Islet of Langerhans (tissue), 1 donor: ENCODE measurements at regions not wholly inside any gene's neighbourhood (a gene's known extent, or its start where the extent isn't known, plus 50 kb on each side); places are given as distances from the start of the nearest gene placed in this dataset.
"Not testable (repeated sequence)": the region's sequence is repeated elsewhere in the genome, so short reads cannot be mapped to it uniquely, and the experiment has no call there.

Experiments
- FAIRE-seq: peaks from one replicate; lab custom pipeline; 2011; peaks lifted over from hg19 to GRCh38; lab: Jason Lieb, UNC

GRCh38 chr10:35887685-35888084 lies 245.6 kb upstream of the FZD8 start:
- no peak for FAIRE-seq

- FAIRE-seq: no peak
Observed at GRCh38 chr10:35885076-35885475, 243.0 kb upstream of the FZD8 start.

DNA sequence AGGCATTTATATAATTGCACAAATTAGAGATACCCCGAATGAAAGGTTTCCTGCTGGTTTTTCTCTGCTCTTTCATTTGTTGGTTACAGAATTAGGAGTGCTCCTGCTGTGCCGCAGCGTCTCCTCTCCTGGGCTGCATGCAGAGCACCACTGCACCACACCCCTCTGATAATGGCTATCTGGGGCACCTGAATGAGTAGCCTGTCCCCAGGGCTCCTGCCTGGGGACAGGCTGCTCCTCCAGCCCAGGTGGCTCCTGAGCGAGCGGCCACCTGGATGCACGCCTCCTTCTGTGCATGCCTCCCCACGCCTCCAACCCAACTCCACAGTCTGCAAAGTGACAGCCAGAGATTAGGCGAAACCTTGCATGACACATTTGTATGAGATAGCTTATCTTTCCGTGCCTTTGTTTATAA lies 242.6 kb upstream of the FZD8 start:
- FAIRE-seq: no peak

DNA sequence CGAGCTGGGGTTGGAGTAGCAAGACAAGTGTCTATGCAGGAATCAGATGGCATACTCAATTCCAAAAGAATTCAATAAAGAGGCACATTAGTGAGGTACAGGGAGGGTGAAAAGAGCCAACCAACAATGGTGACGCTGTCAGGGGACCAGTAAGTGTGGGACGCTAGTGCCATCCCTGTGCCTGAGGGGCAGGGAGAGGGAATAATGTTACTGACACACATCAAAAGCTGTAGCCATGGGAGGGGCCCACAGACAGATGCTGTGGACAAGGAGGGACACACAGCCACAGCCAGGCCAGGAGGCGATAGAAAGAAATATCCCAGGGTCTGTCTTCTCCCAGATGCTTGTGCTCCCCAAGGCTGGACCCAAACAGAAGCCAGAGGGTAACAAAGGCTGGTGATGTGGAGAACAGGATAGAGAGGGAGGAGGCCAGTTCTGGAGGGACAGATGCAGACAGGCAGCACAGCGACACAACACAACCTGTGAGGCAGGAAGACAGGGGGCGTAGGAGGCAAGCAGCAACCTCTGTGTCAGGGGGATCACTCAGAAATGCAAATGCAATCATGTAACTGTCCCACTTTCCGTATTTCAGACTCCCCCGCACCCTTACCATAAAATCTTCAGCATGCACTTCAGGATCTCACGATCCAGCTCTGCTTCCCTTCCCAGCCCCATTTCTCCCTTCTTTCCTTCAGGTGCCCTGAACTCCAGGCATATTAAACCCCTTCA lies 240.5 kb upstream of the FZD8 start:
- FAIRE-seq: no peak

DNA sequence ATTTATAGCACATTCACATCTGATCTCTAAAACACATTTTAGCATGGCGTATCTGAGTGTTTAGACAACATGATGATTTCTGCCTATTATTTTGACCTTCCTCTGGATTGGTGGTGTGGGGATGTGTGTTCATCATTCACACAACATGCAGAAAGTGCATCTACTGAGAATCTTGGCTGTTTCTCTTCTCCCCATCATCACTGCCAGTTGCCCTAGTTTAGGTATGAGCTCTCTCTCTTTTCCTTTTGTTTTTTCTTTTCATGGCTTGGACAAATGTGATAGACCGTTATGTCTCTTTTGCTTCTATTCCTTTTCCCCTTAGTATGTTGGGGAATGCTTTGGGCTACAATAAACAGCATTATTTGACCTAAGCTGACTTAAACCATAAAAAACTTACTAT lies 239.2 kb upstream of the FZD8 start:
- no peak for FAIRE-seq

DNA sequence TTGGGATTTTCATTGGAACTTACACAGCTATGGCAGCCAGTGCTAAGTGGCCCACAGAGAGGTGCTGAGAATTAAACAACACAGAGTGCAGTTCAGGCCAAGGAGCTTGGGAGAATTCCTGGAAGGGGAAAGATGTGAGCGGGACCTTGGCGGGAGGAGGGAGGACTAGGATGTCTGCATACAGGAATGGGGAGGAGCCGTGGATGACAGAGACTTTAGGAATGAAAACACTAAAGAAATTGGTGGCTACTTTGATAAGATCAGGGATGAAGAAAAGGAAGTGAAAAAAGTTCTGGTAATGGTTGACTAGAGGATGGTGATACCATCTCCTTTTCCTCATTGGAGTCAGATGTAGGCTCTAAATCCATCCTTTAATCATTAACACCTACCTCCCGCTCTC lies 234.2 kb upstream of the FZD8 start:
- FAIRE-seq: no peak

- FAIRE-seq: no peak
Observed at GRCh38 chr10:35875016-35875676, 233.1 kb upstream of the FZD8 start.

DNA sequence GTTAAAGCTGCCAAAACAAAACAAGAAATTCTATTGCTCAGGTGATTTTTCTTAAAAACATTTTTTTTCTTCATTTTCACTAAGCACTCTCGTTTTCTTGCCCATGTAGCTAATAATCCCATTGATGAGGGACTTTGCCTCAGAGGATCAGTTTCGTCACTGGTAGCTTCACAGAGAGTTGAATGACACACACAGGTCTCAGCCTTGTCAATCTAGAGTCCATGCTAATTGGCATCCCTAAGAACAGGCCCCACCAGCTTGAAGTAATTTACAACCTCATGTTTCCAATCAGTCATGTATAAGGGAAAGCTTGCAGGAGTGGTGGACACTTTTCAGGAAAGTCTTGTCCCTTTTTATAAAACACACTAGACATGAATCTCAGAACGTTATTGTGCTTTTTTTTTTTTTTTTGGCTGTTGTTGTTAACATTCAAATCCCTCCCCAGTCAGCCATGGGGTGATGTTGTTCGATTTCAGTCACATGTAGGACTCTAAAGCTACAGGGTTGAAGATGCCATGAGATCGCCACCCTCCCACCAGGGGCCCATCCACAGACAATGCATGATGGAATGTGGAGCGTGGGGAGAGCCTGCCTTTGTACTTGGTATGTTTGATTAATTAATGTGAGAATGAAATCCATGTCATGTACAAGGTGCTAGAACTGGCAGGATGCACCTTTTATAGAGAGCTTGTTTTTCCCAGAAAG lies 232.4 kb upstream of the FZD8 start:
- no peak for FAIRE-seq

- no peak for FAIRE-seq
Observed at GRCh38 chr10:35872671-35873070, 230.6 kb upstream of the FZD8 start.

GRCh38 chr10:35870665-35871310 lies 228.7 kb upstream of the FZD8 start:
- no peak for FAIRE-seq

- FAIRE-seq: not testable (repeated sequence)
Observed at GRCh38 chr10:35858676-35859283, 216.7 kb upstream of the FZD8 start.

GRCh38 chr10:35857860-35858259 lies 215.8 kb upstream of the FZD8 start:
- FAIRE-seq: no peak

DNA sequence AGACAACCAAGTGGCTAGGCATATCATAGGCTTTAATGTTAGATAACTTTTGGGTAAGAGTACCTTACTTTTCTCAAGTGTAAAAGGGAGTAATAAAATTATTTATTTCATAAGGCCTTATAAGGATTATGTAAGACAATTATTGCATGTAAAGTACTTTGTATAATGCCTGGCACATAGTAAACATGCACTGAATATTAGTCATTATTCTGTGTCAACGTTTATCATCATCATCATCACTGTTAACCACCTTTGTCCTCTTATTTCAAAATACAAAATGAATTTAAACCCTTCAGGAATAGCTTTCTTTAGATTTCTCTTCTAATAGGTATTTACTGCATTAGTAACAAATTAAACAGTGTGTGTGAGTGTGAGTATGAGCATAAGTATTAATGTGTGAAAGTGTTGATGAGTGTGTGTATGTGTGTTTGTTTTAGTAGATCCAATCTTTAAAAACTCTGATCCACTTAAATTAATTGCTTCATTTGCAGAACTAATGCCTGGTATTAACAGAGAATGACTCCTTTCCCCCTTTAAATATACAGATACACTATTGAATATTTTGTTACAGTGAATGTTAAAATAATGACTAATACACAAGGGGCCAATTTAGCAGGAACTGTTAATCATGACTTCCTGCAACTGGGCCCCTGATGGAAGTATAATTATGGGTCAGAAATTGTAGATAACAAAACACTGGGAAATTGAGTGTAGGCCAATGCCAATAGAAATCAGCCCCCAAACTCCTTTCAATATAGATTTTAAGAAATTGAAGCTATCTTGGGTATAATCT lies 213.3 kb upstream of the FZD8 start:
- FAIRE-seq: no peak

DNA sequence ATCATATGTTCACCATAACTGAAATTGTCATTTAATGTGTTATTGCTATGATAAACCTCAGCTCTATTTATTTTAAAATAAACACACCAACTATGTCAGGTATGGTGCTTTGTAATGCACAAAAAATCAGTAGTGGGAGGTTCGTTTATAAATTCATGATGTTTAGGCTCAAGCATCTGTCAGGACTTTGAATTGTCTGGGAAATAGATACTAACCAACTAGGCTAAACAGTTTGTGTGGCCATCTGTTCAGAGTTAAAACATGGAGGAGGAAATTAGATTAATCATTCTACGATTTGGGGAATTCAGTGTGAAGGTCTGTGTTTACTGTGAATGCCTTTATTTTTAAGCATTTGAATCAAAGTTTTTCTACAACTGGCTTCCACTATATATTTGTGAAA lies 212.6 kb upstream of the FZD8 start:
- FAIRE-seq: no peak

GRCh38 chr10:35852721-35853120 lies 210.6 kb upstream of the FZD8 start:
- no peak for FAIRE-seq

- FAIRE-seq: no peak
Observed at GRCh38 chr10:35848412-35848811, 206.3 kb upstream of the FZD8 start.

GRCh38 chr10:35844686-35845085 lies 202.6 kb upstream of the FZD8 start:
- FAIRE-seq: no peak

DNA sequence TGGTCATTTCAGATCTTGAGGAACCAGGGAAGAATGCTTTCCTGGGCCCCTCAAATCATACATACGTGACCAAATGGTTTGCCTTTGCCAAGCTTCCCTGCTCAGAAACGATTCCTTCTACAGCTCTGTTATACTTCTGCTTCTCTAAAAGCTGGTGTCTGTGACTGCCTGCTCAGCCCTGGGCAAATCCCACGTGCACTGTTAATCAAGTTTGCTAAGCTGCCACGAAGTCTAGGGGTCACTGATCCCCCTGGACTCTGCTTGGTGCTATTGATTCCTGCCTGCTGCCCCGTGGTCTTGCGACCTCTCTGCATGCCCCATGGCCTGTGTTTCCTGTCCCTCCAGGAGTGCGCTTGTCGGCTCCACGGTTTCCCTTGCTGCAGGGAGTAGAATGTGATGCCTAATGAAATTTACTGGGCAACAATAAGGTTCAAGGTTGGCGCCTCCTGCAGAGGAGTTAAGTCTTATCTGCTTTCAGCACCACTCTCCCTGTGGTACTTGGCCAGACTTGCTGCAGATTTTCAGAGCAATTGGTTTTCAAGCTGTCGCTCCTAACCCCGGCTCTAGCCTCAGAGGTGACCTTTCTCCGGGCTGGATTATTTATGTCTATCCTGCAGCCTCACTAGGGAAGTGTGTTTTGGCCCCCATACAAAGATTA lies 201.6 kb upstream of the FZD8 start:
- FAIRE-seq: no peak

GRCh38 chr10:35838054-35838453 lies 196.0 kb upstream of the FZD8 start:
- FAIRE-seq: no peak

DNA sequence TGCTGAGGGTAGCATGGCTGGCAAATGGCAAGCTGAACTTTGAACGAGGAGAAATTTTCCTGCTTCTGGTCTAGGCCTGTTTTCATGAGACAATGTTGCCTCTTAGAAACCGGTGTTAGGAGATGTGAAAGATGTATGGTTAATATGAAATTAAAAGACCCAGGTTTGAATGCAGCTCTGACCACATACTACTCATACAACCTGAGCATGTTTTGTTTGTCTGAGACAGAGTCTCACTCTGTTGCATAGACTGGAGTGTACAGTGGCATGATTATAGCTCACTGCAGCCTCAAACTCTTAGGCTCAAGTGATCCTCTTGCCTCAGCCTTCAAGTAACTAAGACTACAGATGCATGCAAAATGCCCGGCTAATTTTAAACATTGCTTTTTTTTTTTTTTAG lies 193.4 kb upstream of the FZD8 start:
- no peak for FAIRE-seq

GRCh38 chr10:35834877-35835494 lies 192.9 kb upstream of the FZD8 start:
- FAIRE-seq: no peak
